HFF-Myc (cell line): ENCODE measurements at regions not wholly inside any gene's neighbourhood (a gene's known extent, or its start where the extent isn't known, plus 50 kb on each side); places are given as distances from the start of the nearest gene placed in this dataset.

ENCODE experiments used
- DNase-seq: peaks from one replicate; pipeline ENCODE4 v3.0.0-alpha.2; 2011; ENCODE audit warnings: low read depth; ENCODE audit errors: extremely low read depth
- H3K4me3 ChIP-seq: replicated peaks from 2 replicates; pipeline ENCODE4 v1.5.1; 2011; ENCODE audit warnings: low read depth, mild to moderate bottlenecking, control low read depth, low read length
- TF ChIP-seq, protein P1 (sequence below): IDR thresholded peaks from 2 replicates; pipeline ENCODE4 v1.5.1; 2012; ENCODE audit warnings: mild to moderate bottlenecking, low read depth, low read length, control low read depth; ENCODE audit errors: missing control alignments

DNA sequence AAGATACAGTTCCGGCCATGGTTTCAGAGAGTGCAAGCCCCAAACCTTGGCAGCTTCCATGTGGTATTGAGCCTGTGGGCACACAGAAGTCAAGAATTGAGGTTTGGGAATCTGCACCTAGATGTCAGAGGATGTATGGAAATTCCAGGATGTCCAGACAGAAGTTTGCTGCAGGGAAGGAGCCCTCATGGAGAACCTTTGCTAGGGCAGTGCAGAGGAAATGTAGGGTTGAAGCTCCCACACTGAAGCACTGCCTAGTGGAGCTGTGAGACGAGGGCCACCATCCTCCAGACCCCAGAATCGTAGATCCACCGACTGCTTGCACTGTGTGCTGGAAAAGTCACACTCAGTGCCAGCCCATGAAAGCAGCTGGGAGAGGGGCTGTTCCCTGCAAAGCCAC is 267.5 kb downstream of the OGFRL1 start:
- DNase-seq: no peak
- TF ChIP-seq, protein P1, sequence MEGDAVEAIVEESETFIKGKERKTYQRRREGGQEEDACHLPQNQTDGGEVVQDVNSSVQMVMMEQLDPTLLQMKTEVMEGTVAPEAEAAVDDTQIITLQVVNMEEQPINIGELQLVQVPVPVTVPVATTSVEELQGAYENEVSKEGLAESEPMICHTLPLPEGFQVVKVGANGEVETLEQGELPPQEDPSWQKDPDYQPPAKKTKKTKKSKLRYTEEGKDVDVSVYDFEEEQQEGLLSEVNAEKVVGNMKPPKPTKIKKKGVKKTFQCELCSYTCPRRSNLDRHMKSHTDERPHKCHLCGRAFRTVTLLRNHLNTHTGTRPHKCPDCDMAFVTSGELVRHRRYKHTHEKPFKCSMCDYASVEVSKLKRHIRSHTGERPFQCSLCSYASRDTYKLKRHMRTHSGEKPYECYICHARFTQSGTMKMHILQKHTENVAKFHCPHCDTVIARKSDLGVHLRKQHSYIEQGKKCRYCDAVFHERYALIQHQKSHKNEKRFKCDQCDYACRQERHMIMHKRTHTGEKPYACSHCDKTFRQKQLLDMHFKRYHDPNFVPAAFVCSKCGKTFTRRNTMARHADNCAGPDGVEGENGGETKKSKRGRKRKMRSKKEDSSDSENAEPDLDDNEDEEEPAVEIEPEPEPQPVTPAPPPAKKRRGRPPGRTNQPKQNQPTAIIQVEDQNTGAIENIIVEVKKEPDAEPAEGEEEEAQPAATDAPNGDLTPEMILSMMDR: no peak

DNA sequence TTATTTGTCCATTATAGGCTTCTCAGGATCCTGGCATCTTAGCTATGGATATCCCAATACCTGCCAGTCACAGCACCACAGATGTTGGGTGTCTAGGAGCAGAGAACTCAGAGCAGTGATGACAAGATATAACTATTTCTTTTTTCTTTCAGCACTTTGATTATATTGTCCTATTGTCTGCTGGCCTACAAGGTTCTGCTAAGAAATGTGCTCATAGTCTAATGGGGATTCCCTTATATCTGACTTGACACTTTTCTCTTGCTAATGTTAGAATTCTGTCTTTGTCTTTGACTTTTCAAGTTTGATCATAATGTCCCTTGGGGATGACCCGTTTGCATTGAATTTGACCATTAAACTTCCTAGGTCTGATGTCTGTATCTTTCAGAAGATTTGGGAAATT is 270.4 kb downstream of the OGFRL1 start:
- DNase-seq: no peak
- TF ChIP-seq, protein P1: no peak
- no peak overlapping the region for H3K4me3 ChIP-seq

More for the DNA sequence above, 267.5 kb downstream of the OGFRL1 start:
- H3K4me3 ChIP-seq: no peak overlapping the region

DNA sequence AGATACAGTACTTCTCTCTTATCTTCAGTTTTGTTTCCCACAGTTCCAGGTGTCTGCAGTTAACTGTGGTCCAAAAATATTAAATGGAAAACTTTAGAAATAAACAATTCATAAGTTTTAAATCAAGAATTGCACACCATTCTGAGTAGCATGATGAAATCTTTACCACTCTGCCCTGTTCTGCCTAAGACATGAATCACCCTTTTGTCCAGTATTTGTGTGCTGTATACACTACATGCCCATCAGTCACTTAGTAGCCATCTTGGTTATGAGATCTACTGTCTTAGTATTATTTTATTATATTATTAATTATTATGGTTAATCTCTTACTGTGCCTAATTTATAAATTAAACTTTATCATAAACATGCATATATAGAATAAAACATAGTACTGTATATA is 279.0 kb downstream of the OGFRL1 start:
- TF ChIP-seq, protein P1: no peak
- no peak overlapping the region for H3K4me3 ChIP-seq
- DNase-seq: no peak

DNA sequence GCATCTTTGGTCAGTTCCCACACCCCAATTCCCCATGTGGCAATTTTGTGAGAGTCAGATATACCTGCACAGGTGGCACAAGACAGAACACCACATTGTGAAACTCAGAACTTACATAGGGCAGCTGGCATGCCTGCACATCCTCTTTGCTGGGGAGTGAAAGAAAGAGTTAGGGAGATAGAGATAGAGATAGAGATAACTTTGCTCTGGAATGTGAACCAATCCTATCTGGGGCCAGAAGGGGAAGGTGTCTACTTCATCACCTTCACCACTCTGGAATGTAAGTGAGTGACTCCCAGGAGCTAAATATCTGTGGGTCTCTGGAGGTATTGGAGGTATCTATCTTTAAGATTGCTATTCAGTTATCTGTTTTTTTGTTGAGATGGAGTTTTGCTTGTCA is 289.2 kb downstream of the OGFRL1 start:
- no peak overlapping the region for H3K4me3 ChIP-seq
- TF ChIP-seq, protein P1: no peak
- DNase-seq: no peak

DNA sequence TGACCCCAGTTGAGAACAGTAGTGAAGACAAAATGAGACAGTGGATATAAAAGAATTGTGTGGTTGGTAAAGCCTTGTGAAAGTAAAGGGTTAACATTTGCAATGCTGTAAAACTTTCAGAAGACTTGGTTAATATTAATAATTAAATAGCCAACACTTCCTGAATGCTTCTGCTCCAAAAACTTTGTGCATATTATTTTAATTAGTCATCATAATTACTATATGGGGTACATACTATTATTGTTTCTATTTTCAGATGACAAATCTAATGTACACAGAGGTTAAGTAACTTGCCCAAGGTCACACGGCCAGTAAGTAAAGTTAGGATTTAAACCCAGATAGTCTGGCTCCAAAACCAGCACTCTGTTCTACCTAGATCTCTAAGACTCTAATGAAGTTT is 291.3 kb downstream of the OGFRL1 start:
- TF ChIP-seq, protein P1: no peak
- H3K4me3 ChIP-seq: no peak overlapping the region
- DNase-seq: no peak

DNA sequence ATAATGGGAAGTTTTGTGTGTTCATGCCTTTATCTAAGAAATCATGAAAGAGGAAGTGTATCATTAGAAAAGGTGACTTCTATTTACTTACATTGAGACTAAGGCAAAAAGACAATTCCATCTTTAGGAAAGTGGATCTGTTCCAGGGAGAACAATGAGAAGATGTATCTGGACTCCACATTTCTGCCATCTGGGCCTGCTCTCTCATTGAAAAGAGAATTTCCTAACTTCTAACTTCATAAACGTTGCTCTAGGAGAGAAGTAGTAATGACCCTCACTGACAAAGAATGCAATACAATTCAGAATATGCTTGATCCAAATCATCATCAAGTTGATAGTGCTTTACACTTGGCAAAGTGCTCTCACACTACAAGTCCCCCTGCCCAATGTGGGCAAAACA is 294.2 kb downstream of the OGFRL1 start:
- no peak for DNase-seq
- H3K4me3 ChIP-seq: no peak overlapping the region
- TF ChIP-seq, protein P1: no peak

DNA sequence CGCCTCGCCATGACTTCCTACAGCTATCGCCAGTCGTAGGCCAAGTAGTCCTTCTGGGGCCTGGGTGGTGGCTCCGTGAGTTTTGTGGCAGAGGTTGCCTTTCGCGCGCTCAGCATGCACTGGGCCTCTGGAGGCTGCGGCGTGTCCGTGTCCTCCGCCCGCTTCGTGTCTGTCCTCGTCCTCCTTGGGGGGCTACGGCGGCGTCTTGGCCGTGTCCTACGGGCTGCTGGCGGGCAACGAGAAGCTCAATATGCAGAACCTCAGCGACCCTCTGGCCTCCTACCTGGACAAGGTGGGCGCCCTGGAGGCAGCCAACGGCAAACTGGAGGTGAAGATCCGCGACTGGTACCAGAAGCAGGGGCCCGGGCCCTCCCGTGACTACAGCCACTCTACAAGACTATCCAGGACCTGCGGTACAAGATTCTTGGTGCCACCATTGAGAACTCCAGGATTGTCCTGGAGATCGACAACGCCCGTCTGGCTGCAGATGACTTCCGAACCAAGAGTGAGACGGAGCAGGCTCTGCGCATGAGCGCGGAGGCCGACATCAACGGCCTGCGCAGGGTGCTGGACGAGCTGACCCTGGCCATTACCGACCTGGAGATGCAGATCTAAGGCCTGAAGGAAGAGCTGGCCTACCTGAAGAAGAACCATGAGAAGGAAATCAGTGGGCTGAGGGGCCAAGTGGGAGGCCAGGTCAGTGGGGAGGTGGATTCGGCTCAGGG is 296.3 kb downstream of the OGFRL1 start:
- DNase-seq: no peak
- TF ChIP-seq, protein P1: no peak
- no peak overlapping the region for H3K4me3 ChIP-seq
